ENCODE measurements at regions not wholly inside any gene's neighbourhood (a gene's known extent, or its start where the extent isn't known, plus 50 kb on each side); places are given as distances from the start of the nearest gene placed in this dataset.

GRCh38 chr9:126017758-126018157 is 270.6 kb downstream of the PBX3 start:
- Mint-ChIP-seq H3K36me3 (ENCODE audit: insufficient read depth in 2 of 2) (no peaks in the 10 kb centered on the region), H3K27me3 (ENCODE audit: low read depth) (no peaks in the 10 kb centered on the region), H3K27ac (no peak overlapping the region), H3K9me3 (no peaks in the 10 kb centered on the region), H3K4me1 (ENCODE audit: low read depth) (no peaks in the 10 kb centered on the region), H3K4me3 (no peak overlapping the region)
- ATAC-seq (replicated peaks in 1 of 2) (no peak), DNase-seq (no peak)

GRCh38 chr9:126020836-126021235 is 273.7 kb downstream of the PBX3 start:
- ATAC-seq (replicated peaks in 1 of 2) = no peak
- H3K27ac Mint-ChIP-seq = no peak overlapping the region
- no peaks in the 10 kb centered on the region for H3K27me3 Mint-ChIP-seq (ENCODE audit: low read depth)
- H3K9me3 Mint-ChIP-seq = no peaks in the 10 kb centered on the region
- no peak overlapping the region for H3K4me3 Mint-ChIP-seq
- no peak for DNase-seq
- no peaks in the 10 kb centered on the region for H3K4me1 Mint-ChIP-seq (ENCODE audit: low read depth)
- H3K36me3 Mint-ChIP-seq (ENCODE audit: insufficient read depth in 2 of 2) = no peaks in the 10 kb centered on the region

GRCh38 chr9:126023962-126024361 is 276.8 kb downstream of the PBX3 start:
- DNase-seq (no peak), ATAC-seq (replicated peaks in 1 of 2) (no peak)
- Mint-ChIP-seq H3K4me1 (ENCODE audit: low read depth) (no peaks in the 10 kb centered on the region), H3K4me3 (no peak overlapping the region), H3K27ac (no peak overlapping the region), H3K36me3 (ENCODE audit: insufficient read depth in 2 of 2) (no peaks in the 10 kb centered on the region), H3K27me3 (ENCODE audit: low read depth) (no peaks in the 10 kb centered on the region), H3K9me3 (no peaks in the 10 kb centered on the region)

- no peaks in the 10 kb centered on the region for H3K9me3 Mint-ChIP-seq
- H3K27ac Mint-ChIP-seq = no peak overlapping the region
- no peaks in the 10 kb centered on the region for H3K27me3 Mint-ChIP-seq (ENCODE audit: low read depth)
- no peaks in the 10 kb centered on the region for H3K36me3 Mint-ChIP-seq (ENCODE audit: insufficient read depth in 2 of 2)
- ATAC-seq (replicated peaks in 1 of 2) = no peak
- no peak for DNase-seq
- H3K4me3 Mint-ChIP-seq = no peak overlapping the region
- H3K4me1 Mint-ChIP-seq (ENCODE audit: low read depth) = no peaks in the 10 kb centered on the region
Observed at GRCh38 chr9:126024581-126025230, 277.5 kb downstream of the PBX3 start.

GRCh38 chr9:126025991-126026390 is 278.8 kb downstream of the PBX3 start:
- no peak overlapping the region for H3K4me3 Mint-ChIP-seq
- H3K9me3 Mint-ChIP-seq = no peaks in the 10 kb centered on the region
- H3K36me3 Mint-ChIP-seq (ENCODE audit: insufficient read depth in 2 of 2) = no peaks in the 10 kb centered on the region
- ATAC-seq (replicated peaks in 1 of 2) (no peak), DNase-seq (no peak)
- no peak overlapping the region for H3K27ac Mint-ChIP-seq
- H3K4me1 Mint-ChIP-seq (ENCODE audit: low read depth) = no peaks in the 10 kb centered on the region
- H3K27me3 Mint-ChIP-seq (ENCODE audit: low read depth) = no peaks in the 10 kb centered on the region

GRCh38 chr9:126027566-126027965 is 280.4 kb downstream of the PBX3 start:
- DNase-seq (no peak), ATAC-seq (replicated peaks in 1 of 2) (no peak)
- Mint-ChIP-seq H3K27ac (no peak overlapping the region), H3K4me3 (no peak overlapping the region), H3K4me1 (ENCODE audit: low read depth) (no peaks in the 10 kb centered on the region), H3K36me3 (ENCODE audit: insufficient read depth in 2 of 2) (no peaks in the 10 kb centered on the region), H3K27me3 (ENCODE audit: low read depth) (no peaks in the 10 kb centered on the region), H3K9me3 (no peaks in the 10 kb centered on the region)

- Mint-ChIP-seq H3K4me1 (ENCODE audit: low read depth) (no peaks in the 10 kb centered on the region), H3K27ac (no peak overlapping the region), H3K36me3 (ENCODE audit: insufficient read depth in 2 of 2) (no peaks in the 10 kb centered on the region), H3K9me3 (no peaks in the 10 kb centered on the region), H3K4me3 (no peak overlapping the region), H3K27me3 (ENCODE audit: low read depth) (no peaks in the 10 kb centered on the region)
- ATAC-seq (replicated peaks in 1 of 2) = no peak
- DNase-seq = no peak
Observed at GRCh38 chr9:126028746-126029145, 281.6 kb downstream of the PBX3 start.

GRCh38 chr9:126030716-126031115 is 283.5 kb downstream of the PBX3 start:
- Mint-ChIP-seq H3K36me3 (ENCODE audit: insufficient read depth in 2 of 2) (no peaks in the 10 kb centered on the region), H3K9me3 (no peaks in the 10 kb centered on the region), H3K4me1 (ENCODE audit: low read depth) (no peaks in the 10 kb centered on the region), H3K4me3 (no peak overlapping the region), H3K27me3 (ENCODE audit: low read depth) (no peaks in the 10 kb centered on the region), H3K27ac (no peak overlapping the region)
- no peak for DNase-seq
- no peak for ATAC-seq (replicated peaks in 1 of 2)

GRCh38 chr9:126031116-126031515 is 283.9 kb downstream of the PBX3 start:
- no peak overlapping the region for H3K27ac Mint-ChIP-seq
- no peak for ATAC-seq (replicated peaks in 1 of 2)
- no peak overlapping the region for H3K4me3 Mint-ChIP-seq

GRCh38 chr9:126032135-126032534 is 285.0 kb downstream of the PBX3 start:
- Mint-ChIP-seq H3K36me3 (ENCODE audit: insufficient read depth in 2 of 2) (no peaks in the 10 kb centered on the region), H3K4me3 (no peak overlapping the region), H3K4me1 (ENCODE audit: low read depth) (no peaks in the 10 kb centered on the region), H3K27me3 (ENCODE audit: low read depth) (no peaks in the 10 kb centered on the region), H3K9me3 (no peaks in the 10 kb centered on the region), H3K27ac (no peak overlapping the region)
- ATAC-seq (replicated peaks in 1 of 2) (no peak), DNase-seq (no peak)

More at GRCh38 chr9:126031116-126031515, 283.9 kb downstream of the PBX3 start:
- H3K4me1 Mint-ChIP-seq (ENCODE audit: low read depth) = no peaks in the 10 kb centered on the region
- no peaks in the 10 kb centered on the region for H3K9me3 Mint-ChIP-seq
- H3K36me3 Mint-ChIP-seq (ENCODE audit: insufficient read depth in 2 of 2) = no peaks in the 10 kb centered on the region
- no peak for DNase-seq
- H3K27me3 Mint-ChIP-seq (ENCODE audit: low read depth) = no peaks in the 10 kb centered on the region

GRCh38 chr9:126033318-126033717 is 286.1 kb downstream of the PBX3 start:
- H3K27ac Mint-ChIP-seq = no peak overlapping the region
- no peaks in the 10 kb centered on the region for H3K9me3 Mint-ChIP-seq
- H3K4me1 Mint-ChIP-seq (ENCODE audit: low read depth) = no peaks in the 10 kb centered on the region
- ATAC-seq (replicated peaks in 1 of 2) (no peak), DNase-seq (no peak)
- H3K4me3 Mint-ChIP-seq = no peak overlapping the region
- H3K36me3 Mint-ChIP-seq (ENCODE audit: insufficient read depth in 2 of 2) = no peaks in the 10 kb centered on the region
- no peaks in the 10 kb centered on the region for H3K27me3 Mint-ChIP-seq (ENCODE audit: low read depth)

- H3K36me3 Mint-ChIP-seq (ENCODE audit: insufficient read depth in 2 of 2) = no peaks in the 10 kb centered on the region
- H3K9me3 Mint-ChIP-seq = no peaks in the 10 kb centered on the region
- no peak for DNase-seq
- H3K27me3 Mint-ChIP-seq (ENCODE audit: low read depth) = no peaks in the 10 kb centered on the region
- H3K4me1 Mint-ChIP-seq (ENCODE audit: low read depth) = no peaks in the 10 kb centered on the region
- no peak for ATAC-seq (replicated peaks in 1 of 2)
- no peak overlapping the region for H3K4me3 Mint-ChIP-seq
- H3K27ac Mint-ChIP-seq = no peak overlapping the region
Observed at GRCh38 chr9:126033956-126034355, 286.8 kb downstream of the PBX3 start.

GRCh38 chr9:126036881-126037291 is 289.7 kb downstream of the PBX3 start:
- Mint-ChIP-seq H3K9me3 (peaks cover 1 to 3% of the 10 kb centered on the region in 2 donors), H3K4me1 (ENCODE audit: low read depth) (no peaks in the 10 kb centered on the region), H3K27me3 (ENCODE audit: low read depth) (peaks cover under 1% of the 10 kb centered on the region), H3K36me3 (ENCODE audit: insufficient read depth in 2 of 2) (no peaks in the 10 kb centered on the region), H3K27ac (no peak overlapping the region), H3K4me3 (no peak overlapping the region)
- DNase-seq (no peak), ATAC-seq (replicated peaks in 1 of 2) (no peak)

GRCh38 chr9:126038790-126039189 is 287.8 kb upstream of the MVB12B start:
- no peaks in the 10 kb centered on the region for H3K4me1 Mint-ChIP-seq (ENCODE audit: low read depth)
- ATAC-seq (replicated peaks in 1 of 2) (no peak), DNase-seq (no peak)
- H3K27ac Mint-ChIP-seq = no peak overlapping the region
- H3K4me3 Mint-ChIP-seq = no peak overlapping the region
- H3K27me3 Mint-ChIP-seq (ENCODE audit: low read depth) = peaks cover 15% of the 10 kb centered on the region
- H3K9me3 Mint-ChIP-seq = peaks cover 4 to 5% of the 10 kb centered on the region in 2 donors
- H3K36me3 Mint-ChIP-seq (ENCODE audit: insufficient read depth in 2 of 2) = peaks cover 0 to 5% of the 10 kb centered on the region in 2 donors

Data from activated T-cell treated with anti-CD3 and anti-CD28 coated beads, Interleukin-2, amount 50 U/mL, for 72 hours (primary cell).